ENCODE measurements at regions not wholly inside any gene's neighbourhood (a gene's known extent, or its start where the extent isn't known, plus 50 kb on each side); places are given as distances from the start of the nearest gene placed in this dataset.

- no peak for TF ChIP-seq ZNF318 (CRISPR knock-in tag; IDR thresholded peaks at IDR 0.05)
- TF ChIP-seq BRD4 (CRISPR knock-in tag; IDR thresholded peaks at IDR 0.05): no peak
- TF ChIP-seq PLSCR1 (CRISPR knock-in tag; IDR thresholded peaks at IDR 0.05; ENCODE audit: borderline replicate concordance): no peak
- no peak for TF ChIP-seq HCFC1 (IDR thresholded peaks at IDR 0.05; ENCODE audit: low read depth, low read length)
- TF ChIP-seq SOX13 (IDR thresholded peaks at IDR 0.05): 0 out of 2 replicates have a peak, but pooled peaks have one; percentile 26
- peak in 1 of 2 experiments; percentile 82; a peak in 2 of 4 replicates for TF ChIP-seq SOX13 (CRISPR knock-in tag; conservative IDR thresholded peaks at IDR 0.05 in 1 of 2, IDR thresholded peaks at IDR 0.05 in 1 of 2)
- TF ChIP-seq CBFB (CRISPR knock-in tag; IDR thresholded peaks at IDR 0.05): 0 out of 2 replicates have a peak, but pooled peaks have one; percentile 62
- no peak for TF ChIP-seq FOXM1 (CRISPR knock-in tag; IDR thresholded peaks at IDR 0.05)
- TF ChIP-seq ZNF564 (CRISPR knock-in tag; IDR thresholded peaks at IDR 0.05): no peak
- no peak; the same call in 1 of the 2 replicates for TF ChIP-seq TSC22D2 (CRISPR knock-in tag; IDR thresholded peaks at IDR 0.05; ENCODE audit: borderline replicate concordance)
- TF ChIP-seq ZNF703 (CRISPR knock-in tag; IDR thresholded peaks at IDR 0.05; ENCODE audit: borderline replicate concordance): 0 out of 2 replicates have a peak, but pooled peaks have one; percentile 49
- no peak for TF ChIP-seq ZSCAN31 (CRISPR knock-in tag; IDR thresholded peaks at IDR 0.05; ENCODE audit: low read depth)
- no peak for TF ChIP-seq HNRNPH1 (optimal IDR thresholded peaks at IDR 0.05; ENCODE audit: low read depth, low read length)
- no peak for TF ChIP-seq ZNF605 (CRISPR knock-in tag; IDR thresholded peaks at IDR 0.05)
- no peak for TF ChIP-seq ATF2 (CRISPR knock-in tag; IDR thresholded peaks at IDR 0.05)
- no peak for TF ChIP-seq NAIF1 (CRISPR knock-in tag; IDR thresholded peaks at IDR 0.05; ENCODE audit: borderline replicate concordance)
- TF ChIP-seq HNRNPK (IDR thresholded peaks at IDR 0.05; ENCODE audit: low read depth, low read length, poor library complexity, severe bottlenecking): peak; percentile 9
- peak; percentile 26; the same call in 1 of the 2 replicates for TF ChIP-seq FOXA3 (CRISPR knock-in tag; IDR thresholded peaks at IDR 0.05)
- no peak for TF ChIP-seq ZNF577 (CRISPR knock-in tag; IDR thresholded peaks at IDR 0.05; ENCODE audit: borderline replicate concordance, low read depth)
Observed at GRCh38 chr2:64767670-64768468, 114.2 kb upstream of the SERTAD2 start (continued).

All from HepG2 (cell line).